ENCODE measurements at regions not wholly inside any gene's neighbourhood (a gene's known extent, or its start where the extent isn't known, plus 50 kb on each side); places are given as distances from the start of the nearest gene placed in this dataset.

GRCh38 chr7:42726066-42726785 is 185.6 kb downstream of the C7orf25 start:
- H4K5ac ChIP-seq (ENCODE audit: insufficient read length, low read depth, low read length): no peak overlapping the region
- no peaks in the 10 kb centered on the region; a peak in 1 of 7 replicates for H3K4me1 ChIP-seq (replicated peaks in 1 of 4; ENCODE audit: control insufficient read depth in 3 of 4, insufficient read depth in 4 of 4, low read length in 3 of 4)
- POLR2A ChIA-PET (ENCODE audit: partially characterized antibody): no interaction called here
- H2BK5ac ChIP-seq (ENCODE audit: low read depth, low read length): no peak overlapping the region
- FAIRE-seq (no peak), DNase-seq (ENCODE audit: low read depth in 1 of 2, low spot score in 2 of 2) (no peak)
- no peaks in the 10 kb centered on the region for H3K79me1 ChIP-seq (ENCODE audit: low read depth, low read length)
- no peak overlapping the region for H2BK20ac ChIP-seq (ENCODE audit: low read length)
- no peak overlapping the region for H3K14ac ChIP-seq (ENCODE audit: insufficient read length)
- WGBS, 2 experiments (ENCODE audit: extremely low coverage in 1 of 2, insufficient coverage in 1 of 2, insufficient read length in 1 of 2, insufficient replicate concordance in 2 of 2, low coverage in 1 of 2, low lambda C conversion rate in 2 of 2, missing lambda C conversion rate in 1 of 2): 92% methylated on average over 7 of the region's 7 CpGs; no CpG with 5 or more reads in 1 of the 2 experiments
- H2BK12ac ChIP-seq (ENCODE audit: low read depth, low read length): no peak overlapping the region
- no peak overlapping the region for H2AFZ ChIP-seq (ENCODE audit: low read length)
- H3K23me2 ChIP-seq (ENCODE audit: low read depth, low read length): no peaks in the 10 kb centered on the region
- no peaks in the 10 kb centered on the region for H3K27me3 ChIP-seq (replicated peaks in 1 of 4; ENCODE audit: control insufficient read depth in 3 of 4, extremely low read depth in 1 of 4, insufficient read depth in 3 of 4, low read length in 3 of 4)
- H3K9ac ChIP-seq (replicated peaks in 1 of 4; ENCODE audit: extremely low read depth in 1 of 4, low read depth in 3 of 4, low read length in 3 of 4): no peak overlapping the region
- H2AK5ac ChIP-seq (ENCODE audit: low read depth, low read length): no peak overlapping the region
- H3K4ac ChIP-seq (replicated peaks; ENCODE audit: insufficient read length, low read depth, low read length): no peak overlapping the region
- H3K27ac ChIP-seq (ENCODE audit: low read depth, low read length): no peak overlapping the region
- no peaks in the 10 kb centered on the region for H3K9me3 ChIP-seq (ENCODE audit: insufficient read depth in 2 of 2, low read depth in 1 of 2, low read length in 1 of 2)
- CTCF ChIA-PET (ENCODE audit: partially characterized antibody): interaction anchor here (0.6 to 1.5 kb wide), 2 partner anchors 11 to 57 kb away, joined by 3 to 5 read pairs; no protein-coding TSS in a partner anchor
- TF ChIP-seq MAX (IDR thresholded peaks at IDR 0.05): no peak
- TF ChIP-seq PHF8 (conservative IDR thresholded peaks at IDR 0.05; ENCODE audit: low read depth, low read length): no peak
- no peak for TF ChIP-seq BRCA1 (IDR thresholded peaks at IDR 0.05; ENCODE audit: low read depth, low read length)
- no peak for TF ChIP-seq BACH1 (IDR thresholded peaks at IDR 0.05; ENCODE audit: low read length)
- TF ChIP-seq SRF (IDR thresholded peaks at IDR 0.05; ENCODE audit: low read depth, low read length): no peak
- TF ChIP-seq CEBPB (IDR thresholded peaks at IDR 0.05; ENCODE audit: low read depth, low read length): no peak
- TF ChIP-seq HDAC6 (IDR thresholded peaks at IDR 0.05; ENCODE audit: low read depth, low read length): no peak
- no peak overlapping the region for H3K18ac ChIP-seq (ENCODE audit: extremely low read depth, low read length)
- H3K4me2 ChIP-seq (ENCODE audit: insufficient read depth in 1 of 2, low read depth in 2 of 2, low read length in 2 of 2): no peak overlapping the region
- H3K4me3 ChIP-seq (ENCODE audit: extremely low read depth in 1 of 4, insufficient read depth in 2 of 4, low read depth in 3 of 4, low read length in 4 of 4): no peak overlapping the region
- H2BK15ac ChIP-seq (ENCODE audit: low read length): no peak overlapping the region
- H3K56ac ChIP-seq (replicated peaks; ENCODE audit: insufficient read length, low read depth, low read length): no peak overlapping the region
- no peaks in the 10 kb centered on the region for H3K79me2 ChIP-seq (ENCODE audit: control insufficient read depth in 1 of 2, insufficient read depth in 2 of 2, low read length in 2 of 2)
- no peaks in the 10 kb centered on the region for H4K20me1 ChIP-seq (replicated peaks in 1 of 2; ENCODE audit: control insufficient read depth in 1 of 2, insufficient read depth in 2 of 2, low read length in 2 of 2)
- H3K23ac ChIP-seq (ENCODE audit: insufficient read length): no peak overlapping the region
- no peak overlapping the region for H4K91ac ChIP-seq (replicated peaks; ENCODE audit: insufficient read length, low read length)
- H4K8ac ChIP-seq (ENCODE audit: extremely low read depth, insufficient read depth, low read length): no peak overlapping the region
- H2BK120ac ChIP-seq (replicated peaks; ENCODE audit: low read depth, low read length): no peak overlapping the region
- H3K36me3 ChIP-seq (ENCODE audit: control insufficient read depth in 2 of 4, insufficient read depth in 4 of 4, low read length in 3 of 4): no peaks in the 10 kb centered on the region

Measured in H1 (cell line).